Vagina (tissue), 2 donors: ENCODE measurements at regions not wholly inside any gene's neighbourhood (a gene's known extent, or its start where the extent isn't known, plus 50 kb on each side); places are given as distances from the start of the nearest gene placed in this dataset.

Experiments
- CTCF ChIP-seq, 3 experiments: fragments of 450-650 bp in 2 of 3; fragments of 200-600 bp in 1 of 3; sonication (generic) in 1 of 3; IDR thresholded peaks; one replicate each; pipeline ENCODE4 v1.5.1; 2017 to 2019; ENCODE audit warnings: antibody characterized with exemption in 3 of 3, mild to moderate bottlenecking in 2 of 3, moderate library complexity in 2 of 3
- POLR2AphosphoS5 ChIP-seq, 2 donors: sonication (generic); formaldehyde crosslinking; IDR thresholded peaks; one replicate each; pipeline ENCODE4 v1.9.0; 2017; ENCODE audit warnings: antibody characterized with exemption in 2 of 2, mild to moderate bottlenecking in 2 of 2, low read depth in 1 of 2; ENCODE audit not compliant: insufficient read depth in 1 of 2

GRCh38 chrX:1803741-1804140 is 188.9 kb downstream of the ASMT start:
- TF ChIP-seq CTCF (IDR thresholded peaks at IDR 0.05) (no peak), POLR2AphosphoS5 (IDR thresholded peaks at IDR 0.05; ENCODE audit: insufficient read depth in 1 of 2, low read depth in 1 of 2) (no peak)
